Panc1 (cell line): ENCODE measurements at regions not wholly inside any gene's neighbourhood (a gene's known extent, or its start where the extent isn't known, plus 50 kb on each side); places are given as distances from the start of the nearest gene placed in this dataset.

Source experiments
- CTCF ChIP-seq: fragments of 450-650 bp; IDR thresholded peaks from 2 replicates; pipeline ENCODE4 v1.5.1; 2017; ENCODE audit warnings: mild to moderate bottlenecking
- POLR2AphosphoS5 ChIP-seq: IDR thresholded peaks from 2 replicates; pipeline ENCODE4 v1.6.1; 2012; ENCODE audit warnings: mild to moderate bottlenecking, low read depth, low read length, moderate library complexity
- SIN3A ChIP-seq: IDR thresholded peaks from 2 replicates; pipeline ENCODE4 v1.6.1; 2012; ENCODE audit warnings: low read depth, mild to moderate bottlenecking, low read length, moderate library complexity, borderline replicate concordance; ENCODE audit not compliant: insufficient read depth

DNA sequence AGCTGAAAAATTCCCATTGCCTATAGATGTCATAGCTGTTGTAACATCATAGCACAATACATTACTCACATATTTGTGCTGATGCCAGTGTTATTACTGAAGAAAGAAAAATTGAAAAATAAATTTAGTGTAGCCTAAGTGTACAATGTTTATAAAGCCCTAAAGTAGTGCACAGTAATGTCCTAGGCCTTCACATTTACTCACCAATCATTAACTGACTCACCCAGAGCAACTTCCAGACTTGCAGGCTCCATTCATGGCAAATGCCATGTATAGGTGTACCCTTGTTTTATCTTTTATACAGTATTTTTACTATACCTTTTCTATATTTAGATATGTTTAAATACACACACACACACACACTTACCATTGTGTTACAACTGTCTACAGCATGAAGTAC lies 265.4 kb upstream of the MAGEB18 start:
- TF ChIP-seq CTCF = no peak
- no peak for TF ChIP-seq SIN3A
- no peak for TF ChIP-seq POLR2AphosphoS5
